ENCODE measurements at regions not wholly inside any gene's neighbourhood (a gene's known extent, or its start where the extent isn't known, plus 50 kb on each side); places are given as distances from the start of the nearest gene placed in this dataset.

DNA sequence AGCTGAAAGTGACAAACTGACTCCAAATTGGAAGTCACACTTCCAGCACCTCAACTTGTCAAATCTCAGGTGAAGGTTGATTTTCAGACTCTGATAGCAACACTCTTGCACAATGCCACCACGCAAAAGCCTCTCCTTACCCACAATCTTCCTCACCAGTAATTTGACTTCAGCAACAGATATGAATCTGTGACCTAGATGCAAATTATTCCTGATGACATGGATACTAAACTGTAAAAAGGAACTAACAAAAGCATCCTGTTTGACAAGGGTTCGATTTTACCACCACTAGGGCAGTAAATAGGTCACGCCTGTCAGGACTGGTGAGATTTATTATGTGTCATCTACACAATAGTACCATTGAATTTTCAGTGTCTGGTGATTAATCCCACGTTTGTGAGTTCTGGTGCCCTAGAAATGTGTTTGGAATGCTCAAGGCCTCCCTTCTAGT, 134.4 kb upstream of the COL21A1 start:
- Histone ChIP-seq H3K27me3 (no peaks in the 10 kb centered on the region), H3K4me3 (no peak overlapping the region), H3K36me3 (replicated peaks in 1 of 2) (no peaks in the 10 kb centered on the region), H3K27ac (no peak overlapping the region), H3K4me1 (replicated peaks in 1 of 2) (no peaks in the 10 kb centered on the region), H3K9me3 (replicated peaks in 1 of 3) (no peaks in the 10 kb centered on the region)
- TF ChIP-seq CTCF (IDR thresholded peaks at IDR 0.05) (peak in 1 of 6 experiments; percentile 17), POLR2A (IDR thresholded peaks at IDR 0.05) (no peak)
- 35 to 44% (median 41%) methylated on average over 4 of the region's 4 CpGs for WGBS, 4 donors
- intact Hi-C loops (cut with DNase I) = no loop called here
- DNase-seq = peak in 1 of 7 donors; percentile 14

DNA sequence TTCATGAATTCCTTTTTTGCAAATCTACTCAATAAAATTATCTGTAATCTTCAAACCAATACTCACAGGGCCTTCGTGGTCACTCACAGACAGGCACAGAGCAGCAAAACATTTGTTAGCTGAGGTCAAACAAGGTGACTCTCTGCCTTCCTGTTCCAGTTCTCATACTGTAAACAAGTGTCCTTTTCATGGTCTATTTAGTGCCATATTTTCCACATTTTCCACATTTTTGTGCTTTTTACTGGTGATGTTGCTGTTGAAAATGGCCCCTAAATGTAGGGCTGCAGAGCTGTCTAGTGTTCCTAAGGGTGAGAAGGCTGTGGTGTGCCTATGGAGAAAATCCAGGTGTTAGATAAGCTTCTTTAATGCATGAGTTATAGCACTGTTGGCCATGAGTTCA, 133.1 kb upstream of the COL21A1 start:
- Histone ChIP-seq H3K27ac (no peak overlapping the region), H3K9me3 (replicated peaks in 1 of 3) (no peaks in the 10 kb centered on the region), H3K4me3 (no peak overlapping the region), H3K36me3 (replicated peaks in 1 of 2) (no peaks in the 10 kb centered on the region), H3K27me3 (no peaks in the 10 kb centered on the region), H3K4me1 (replicated peaks in 1 of 2) (no peaks in the 10 kb centered on the region)
- WGBS, 4 donors = 44 to 69% (median 54%) methylated on average over 1 of the region's 1 CpG
- intact Hi-C loops (cut with DNase I) = no loop called here
- no peak for DNase-seq
- TF ChIP-seq CTCF (IDR thresholded peaks at IDR 0.05) (no peak), POLR2A (IDR thresholded peaks at IDR 0.05) (no peak)

- no peak overlapping the region for H3K4me3 ChIP-seq
- DNase-seq = no peak
- H3K4me1 ChIP-seq (replicated peaks in 1 of 2) = peaks cover 0 to 8% of the 10 kb centered on the region in 2 donors
- intact Hi-C loops (cut with DNase I) = no loop called here
- TF ChIP-seq CTCF (IDR thresholded peaks at IDR 0.05) = no peak
- no peak for TF ChIP-seq POLR2A (IDR thresholded peaks at IDR 0.05)
- H3K9me3 ChIP-seq (replicated peaks in 1 of 3) = no peaks in the 10 kb centered on the region
- H3K36me3 ChIP-seq (replicated peaks in 1 of 2) = no peaks in the 10 kb centered on the region
- H3K27me3 ChIP-seq = no peaks in the 10 kb centered on the region
- WGBS, 4 donors = 69 to 87% (median 78%) methylated on average over 7 of the region's 7 CpGs
- H3K27ac ChIP-seq = no peak overlapping the region
Observed at GRCh38 chr6:56378966-56379585, 131.7 kb upstream of the COL21A1 start.

GRCh38 chr6:56378507-56378906, 131.1 kb upstream of the COL21A1 start:
- H3K4me3 ChIP-seq = no peak overlapping the region
- WGBS, 4 donors = 92 to 100% (median 96%) methylated on average over 1 to 4 of the region's 4 CpGs
- no peaks in the 10 kb centered on the region for H3K9me3 ChIP-seq (replicated peaks in 1 of 3)
- peaks cover 0 to 8% of the 10 kb centered on the region in 2 donors for H3K4me1 ChIP-seq (replicated peaks in 1 of 2)
- intact Hi-C loops (cut with DNase I) = no loop called here
- H3K27ac ChIP-seq = no peak overlapping the region
- TF ChIP-seq POLR2A (IDR thresholded peaks at IDR 0.05) (no peak), CTCF (IDR thresholded peaks at IDR 0.05) (no peak)
- H3K36me3 ChIP-seq (replicated peaks in 1 of 2) = no peaks in the 10 kb centered on the region
- DNase-seq = no peak
- H3K27me3 ChIP-seq = no peaks in the 10 kb centered on the region

Data from adrenal gland (tissue), 9 donors.